Kidney (tissue), 13 donors: ENCODE measurements at regions not wholly inside any gene's neighbourhood (a gene's known extent, or its start where the extent isn't known, plus 50 kb on each side); places are given as distances from the start of the nearest gene placed in this dataset.

Experiments
- DNase-seq, 5 donors: peaks; one replicate each; pipeline ENCODE4 v3.0.0-alpha.2; 2013 to 2020
- FAIRE-seq: peaks from 2 replicates; lab custom pipeline; 2012; peaks lifted over from hg19 to GRCh38; lab: Jason Lieb, UNC
- H3K27ac ChIP-seq, 2 donors: one replicate each; pipeline ENCODE4 v1.7.0; 2013; ENCODE audit warnings: low read depth in 2 of 2, low read length in 2 of 2, inconsistent platforms in 1 of 2
- H3K27me3 ChIP-seq: one replicate; pipeline ENCODE4 v1.7.1; 2013; ENCODE audit warnings: low read length, inconsistent platforms; ENCODE audit not compliant: control insufficient read depth, insufficient read depth
- H3K36me3 ChIP-seq, 3 donors: one replicate each; pipeline versions ENCODE4 v1.7.0 to v1.7.1; 2013; ENCODE audit warnings: low read length in 3 of 3, control low read depth in 1 of 3, inconsistent platforms in 1 of 3; ENCODE audit not compliant: insufficient read depth in 3 of 3, control insufficient read depth in 2 of 3
- H3K4me1 ChIP-seq, 3 donors: one replicate each; pipeline versions ENCODE4 v1.7.0 to v1.7.1; 2013; ENCODE audit warnings: low read length in 3 of 3, inconsistent platforms in 1 of 3, low read depth in 1 of 3; ENCODE audit not compliant: control insufficient read depth in 2 of 3, insufficient read depth in 2 of 3
- H3K4me3 ChIP-seq, 3 donors: one replicate each; pipeline versions ENCODE4 v1.7.0 to v1.8.1; 2013; ENCODE audit warnings: low read length in 3 of 3, control low read depth in 1 of 3, inconsistent platforms in 1 of 3
- H3K9ac ChIP-seq, 3 donors: one replicate each; pipeline versions ENCODE4 v1.7.0 to v1.7.1; 2013; ENCODE audit warnings: low read length in 3 of 3, control low read depth in 1 of 3, inconsistent platforms in 1 of 3
- H3K9me3 ChIP-seq, 3 donors: one replicate each; pipeline versions ENCODE4 v1.7.0 to v1.7.1; 2013; ENCODE audit warnings: low read length in 3 of 3, control low read depth in 1 of 3, inconsistent platforms in 1 of 3; ENCODE audit not compliant: control insufficient read depth in 2 of 3, insufficient read depth in 1 of 3
- CTCF ChIP-seq: IDR thresholded peaks from 3 replicates; pipeline ENCODE4 v1.5.1; 2012; ENCODE audit warnings: mild to moderate bottlenecking, moderate library complexity, borderline replicate concordance; ENCODE audit not compliant: insufficient read depth; ENCODE audit errors: extremely low read depth
- intact Hi-C: fragments of 100-400 bp; cut with DNase I; formaldehyde crosslinking; loops from one replicate; pipeline ENCODE4 v1.11.1; 2022
- donor health status: control.
- donor health status: control.
- donor health status: control.
- donor health status: control.
- donor health status: control.
- donor health status: DM: yes; HTN: yes; CAD: no.
- donor health status: Normal renal cell carcinoma (clear cell type).

- DNase-seq (no peak), FAIRE-seq (no peak)
- no peak for TF ChIP-seq CTCF
- Histone ChIP-seq H3K4me1 (no peaks in the 10 kb centered on the region), H3K9ac (no peak overlapping the region), H3K36me3 (no peaks in the 10 kb centered on the region), H3K27me3 (no peaks in the 10 kb centered on the region), H3K4me3 (no peak overlapping the region), H3K9me3 (no peaks in the 10 kb centered on the region), H3K27ac (no peak overlapping the region)
- intact Hi-C loops = no loop called here
Measured at GRCh38 chr16:65289022-65289421, 167.2 kb upstream of the CDH11 start.

GRCh38 chr16:65287307-65287706 lies 165.4 kb upstream of the CDH11 start:
- no peak overlapping the region for H3K27ac ChIP-seq
- H3K27me3 ChIP-seq = no peaks in the 10 kb centered on the region
- no peak for TF ChIP-seq CTCF
- H3K36me3 ChIP-seq = no peaks in the 10 kb centered on the region
- intact Hi-C loops = no loop called here
- FAIRE-seq = no peak
- no peak overlapping the region for H3K9ac ChIP-seq
- no peak overlapping the region for H3K4me3 ChIP-seq
- no peak for DNase-seq
- no peaks in the 10 kb centered on the region for H3K4me1 ChIP-seq
- no peaks in the 10 kb centered on the region for H3K9me3 ChIP-seq

GRCh38 chr16:65285128-65286048 lies 163.5 kb upstream of the CDH11 start:
- H3K27me3 ChIP-seq = no peaks in the 10 kb centered on the region
- no peak for TF ChIP-seq CTCF
- no peaks in the 10 kb centered on the region for H3K4me1 ChIP-seq
- FAIRE-seq (no peak), DNase-seq (no peak)
- H3K9me3 ChIP-seq = no peaks in the 10 kb centered on the region
- H3K9ac ChIP-seq = no peak overlapping the region
- no peak overlapping the region for H3K4me3 ChIP-seq
- intact Hi-C loops = no loop called here
- no peaks in the 10 kb centered on the region for H3K36me3 ChIP-seq
- H3K27ac ChIP-seq = no peak overlapping the region
